Osteocyte (in vitro differentiated cells): ENCODE measurements at regions not wholly inside any gene's neighbourhood (a gene's known extent, or its start where the extent isn't known, plus 50 kb on each side); places are given as distances from the start of the nearest gene placed in this dataset.
"Not testable (repeated sequence)": the region's sequence is repeated elsewhere in the genome, so short reads cannot be mapped to it uniquely, and the experiment has no call there.

ENCODE experiments used
- DNase-seq: peaks from one replicate; pipeline ENCODE4 v3.0.0; 2021; ENCODE audit warnings: mixed read lengths; ENCODE audit not compliant: unreplicated experiment; ENCODE audit errors: extremely low spot score
- H3K27ac Mint-ChIP-seq: one replicate; pipeline ENCODE4 v1.8.0; 2021; ENCODE audit warnings: mild to moderate bottlenecking, mixed read lengths; ENCODE audit not compliant: unreplicated experiment
- H3K27me3 Mint-ChIP-seq: one replicate; pipeline ENCODE4 v1.8.0; 2021; ENCODE audit warnings: mixed read lengths; ENCODE audit not compliant: unreplicated experiment
- H3K36me3 Mint-ChIP-seq: one replicate; pipeline ENCODE4 v1.8.0; 2021; ENCODE audit warnings: mixed read lengths; ENCODE audit not compliant: unreplicated experiment
- H3K4me1 Mint-ChIP-seq: one replicate; pipeline ENCODE4 v1.8.0; 2021; ENCODE audit warnings: mixed read lengths; ENCODE audit not compliant: unreplicated experiment
- H3K4me3 Mint-ChIP-seq: one replicate; pipeline ENCODE4 v1.8.0; 2021; ENCODE audit warnings: mild to moderate bottlenecking, moderate library complexity, mixed read lengths; ENCODE audit not compliant: unreplicated experiment
- H3K9me3 Mint-ChIP-seq: one replicate; pipeline ENCODE4 v1.8.0; 2021; ENCODE audit warnings: mixed read lengths; ENCODE audit not compliant: unreplicated experiment
- CTCF ChIP-seq: fragments of 200-600 bp; sonication (generic); IDR thresholded peaks from 2 replicates; pipeline ENCODE4 v1.5.0; 2021; ENCODE audit warnings: antibody characterized with exemption, mild to moderate bottlenecking, moderate library complexity

DNA sequence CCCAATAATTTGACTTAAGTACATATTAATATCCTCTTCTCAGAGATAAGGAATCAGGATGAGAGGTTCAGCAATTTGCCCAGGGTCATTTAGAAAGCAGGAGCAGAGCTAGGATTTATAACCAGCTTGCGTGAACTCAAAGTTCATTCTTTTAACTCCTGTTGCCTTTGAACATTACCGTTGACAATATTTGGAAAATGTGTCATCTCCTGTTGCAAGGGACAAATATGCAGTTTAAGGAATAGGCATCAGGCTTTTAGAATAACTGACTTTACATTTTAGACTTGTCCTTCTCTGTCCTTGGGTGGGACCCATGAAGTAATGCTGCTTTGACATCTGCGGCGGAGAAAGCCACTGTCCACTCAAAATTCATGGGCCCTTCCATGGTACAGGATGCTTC lies 252.2 kb upstream of the RGMA start:
- H3K4me1 Mint-ChIP-seq, result no peaks in the 10 kb centered on the region
- H3K36me3 Mint-ChIP-seq, result no peaks in the 10 kb centered on the region
- H3K27me3 Mint-ChIP-seq, result no peaks in the 10 kb centered on the region
- H3K4me3 Mint-ChIP-seq, result no peak overlapping the region
- no peaks in the 10 kb centered on the region for H3K9me3 Mint-ChIP-seq
- no peak overlapping the region for H3K27ac Mint-ChIP-seq
- no peak for DNase-seq
- TF ChIP-seq CTCF, result no peak

GRCh38 chr15:93340406-93340805 lies 251.4 kb upstream of the RGMA start:
- H3K4me1 Mint-ChIP-seq, result no peaks in the 10 kb centered on the region
- H3K9me3 Mint-ChIP-seq, result no peaks in the 10 kb centered on the region
- TF ChIP-seq CTCF, result no peak
- peaks cover 2% of the 10 kb centered on the region for H3K27me3 Mint-ChIP-seq
- no peak for DNase-seq
- no peak overlapping the region for H3K4me3 Mint-ChIP-seq
- no peaks in the 10 kb centered on the region for H3K36me3 Mint-ChIP-seq
- H3K27ac Mint-ChIP-seq, result no peak overlapping the region

DNA sequence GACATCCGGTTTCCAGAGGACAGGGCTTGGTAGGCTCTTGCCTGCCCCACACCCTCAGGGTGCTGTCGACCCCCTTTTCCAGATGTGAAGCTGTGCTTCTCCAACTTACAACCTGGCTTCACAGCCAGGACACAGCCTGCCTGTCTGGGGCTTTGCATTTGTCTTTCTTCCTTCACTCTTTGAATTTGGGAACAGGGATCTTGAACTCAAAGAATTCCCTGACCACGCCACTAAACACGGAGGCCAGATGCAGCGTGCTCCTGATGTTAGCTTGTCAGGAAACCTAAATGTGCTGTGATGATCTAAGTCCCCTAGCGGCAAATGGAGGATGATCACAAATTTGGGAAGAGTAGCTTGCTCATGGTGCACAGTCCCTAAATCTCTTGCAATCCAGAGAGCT lies 244.8 kb upstream of the RGMA start:
- H3K9me3 Mint-ChIP-seq, result no peaks in the 10 kb centered on the region
- H3K4me3 Mint-ChIP-seq, result no peak overlapping the region
- H3K27ac Mint-ChIP-seq, result no peak overlapping the region
- no peak for DNase-seq
- TF ChIP-seq CTCF, result no peak
- H3K4me1 Mint-ChIP-seq, result peaks cover 2% of the 10 kb centered on the region
- peaks cover 24% of the 10 kb centered on the region for H3K27me3 Mint-ChIP-seq
- no peaks in the 10 kb centered on the region for H3K36me3 Mint-ChIP-seq

GRCh38 chr15:93333126-93333525 lies 244.1 kb upstream of the RGMA start:
- not testable (repeated sequence) for H3K4me1 Mint-ChIP-seq, H3K27ac Mint-ChIP-seq, DNase-seq, H3K9me3 Mint-ChIP-seq, H3K36me3 Mint-ChIP-seq, H3K4me3 Mint-ChIP-seq
- H3K27me3 Mint-ChIP-seq, result peaks cover 24% of the 10 kb centered on the region

DNA sequence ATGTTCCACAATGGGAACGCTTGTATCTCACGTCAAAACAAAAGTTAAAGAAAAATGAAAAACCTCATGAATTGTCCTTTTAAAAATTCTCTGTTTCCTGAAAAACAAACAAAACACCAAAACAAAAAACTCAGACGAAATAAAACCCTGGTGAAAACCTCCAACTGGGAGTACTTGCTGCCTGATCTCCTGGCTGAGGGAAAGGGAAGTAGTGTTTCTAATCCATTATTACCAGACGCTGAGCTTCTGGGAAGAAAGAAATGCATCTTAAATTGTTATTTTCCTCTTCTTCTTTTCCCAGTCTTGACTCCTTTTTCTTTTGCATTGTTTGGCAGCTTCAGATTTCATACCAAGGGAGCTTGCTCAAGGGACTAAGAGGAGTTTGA lies 243.2 kb upstream of the RGMA start:
- no peak overlapping the region for H3K27ac Mint-ChIP-seq
- no peak for DNase-seq
- H3K4me3 Mint-ChIP-seq, result no peak overlapping the region
- no peaks in the 10 kb centered on the region for H3K36me3 Mint-ChIP-seq
- peaks cover 2% of the 10 kb centered on the region for H3K4me1 Mint-ChIP-seq
- no peaks in the 10 kb centered on the region for H3K9me3 Mint-ChIP-seq
- TF ChIP-seq CTCF, result no peak
- H3K27me3 Mint-ChIP-seq, result peaks cover 24% of the 10 kb centered on the region

DNA sequence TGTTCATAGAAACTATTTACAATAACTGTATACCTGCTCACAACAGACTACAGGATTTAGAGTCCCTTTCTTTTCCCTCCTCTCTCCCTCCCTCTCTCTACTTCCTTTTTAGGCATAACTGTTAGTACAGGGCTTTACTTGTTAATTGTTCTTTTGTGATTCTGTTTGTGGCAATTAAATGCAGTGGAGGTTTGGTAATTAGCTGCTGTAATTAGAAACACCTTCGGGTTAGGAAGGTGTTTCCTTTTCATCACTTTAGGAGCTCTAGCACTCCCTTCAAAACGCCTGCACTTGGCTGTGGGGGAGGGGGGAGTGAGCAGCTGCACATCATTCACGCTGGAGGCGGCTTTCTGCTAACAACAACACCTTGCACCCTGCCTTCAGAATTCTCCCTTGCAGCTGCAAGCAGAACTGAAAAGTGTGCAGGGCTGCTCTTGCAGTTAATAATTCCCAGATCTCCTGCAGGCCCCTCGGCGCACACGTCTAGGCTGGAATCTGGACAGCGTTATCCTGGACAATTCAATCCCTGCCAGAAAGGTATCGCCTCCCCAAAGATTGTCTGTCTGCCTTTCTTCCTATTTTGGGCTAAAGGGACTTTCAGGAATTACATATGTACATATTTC lies 242.6 kb upstream of the RGMA start:
- Mint-ChIP-seq H3K4me1 (peaks cover 2% of the 10 kb centered on the region), H3K9me3 (no peaks in the 10 kb centered on the region)
- DNase-seq, result no peak

More for the DNA sequence above, 242.6 kb upstream of the RGMA start:
- H3K27ac Mint-ChIP-seq, result no peak overlapping the region
- no peaks in the 10 kb centered on the region for H3K36me3 Mint-ChIP-seq
- no peak overlapping the region for H3K4me3 Mint-ChIP-seq
- no peak for TF ChIP-seq CTCF
- H3K27me3 Mint-ChIP-seq, result peaks cover 24% of the 10 kb centered on the region
